GM13976 (cell line): ENCODE measurements at regions not wholly inside any gene's neighbourhood (a gene's known extent, or its start where the extent isn't known, plus 50 kb on each side); places are given as distances from the start of the nearest gene placed in this dataset.
"Not testable (repeated sequence)": the region's sequence is repeated elsewhere in the genome, so short reads cannot be mapped to it uniquely, and the experiment has no call there.

ENCODE experiments used
- DNase-seq: peaks from one replicate; pipeline ENCODE4 v3.0.0; 2012; ENCODE audit warnings: low spot score
- in situ Hi-C: fragments of 300-500 bp; cut with MboI; formaldehyde crosslinking; loops from one replicate; pipeline ENCODE4 v1.12.0; 2022; ENCODE audit warnings: low sequenced_read_pairs, mixed read lengths, inconsistent platforms; ENCODE audit not compliant: unreplicated experiment
- TF ChIP-seq, protein P1 (sequence below): IDR thresholded peaks from 2 replicates; pipeline ENCODE4 v1.5.1; 2012; ENCODE audit warnings: borderline replicate concordance, mild to moderate bottlenecking; ENCODE audit not compliant: insufficient read depth; ENCODE audit errors: extremely low read depth, missing control alignments, control extremely low read depth

- in situ Hi-C loops, result no loop called here
- TF ChIP-seq, protein P1, sequence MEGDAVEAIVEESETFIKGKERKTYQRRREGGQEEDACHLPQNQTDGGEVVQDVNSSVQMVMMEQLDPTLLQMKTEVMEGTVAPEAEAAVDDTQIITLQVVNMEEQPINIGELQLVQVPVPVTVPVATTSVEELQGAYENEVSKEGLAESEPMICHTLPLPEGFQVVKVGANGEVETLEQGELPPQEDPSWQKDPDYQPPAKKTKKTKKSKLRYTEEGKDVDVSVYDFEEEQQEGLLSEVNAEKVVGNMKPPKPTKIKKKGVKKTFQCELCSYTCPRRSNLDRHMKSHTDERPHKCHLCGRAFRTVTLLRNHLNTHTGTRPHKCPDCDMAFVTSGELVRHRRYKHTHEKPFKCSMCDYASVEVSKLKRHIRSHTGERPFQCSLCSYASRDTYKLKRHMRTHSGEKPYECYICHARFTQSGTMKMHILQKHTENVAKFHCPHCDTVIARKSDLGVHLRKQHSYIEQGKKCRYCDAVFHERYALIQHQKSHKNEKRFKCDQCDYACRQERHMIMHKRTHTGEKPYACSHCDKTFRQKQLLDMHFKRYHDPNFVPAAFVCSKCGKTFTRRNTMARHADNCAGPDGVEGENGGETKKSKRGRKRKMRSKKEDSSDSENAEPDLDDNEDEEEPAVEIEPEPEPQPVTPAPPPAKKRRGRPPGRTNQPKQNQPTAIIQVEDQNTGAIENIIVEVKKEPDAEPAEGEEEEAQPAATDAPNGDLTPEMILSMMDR, result no peak
- DNase-seq, result no peak
Measured at GRCh38 chr17:71503710-71504465, 616.9 kb upstream of the SOX9 start.

- in situ Hi-C loops, result no loop called here
- DNase-seq, result no peak
- TF ChIP-seq, protein P1, result no peak
Measured at GRCh38 chr17:71505200-71505599, 615.6 kb upstream of the SOX9 start.

DNA sequence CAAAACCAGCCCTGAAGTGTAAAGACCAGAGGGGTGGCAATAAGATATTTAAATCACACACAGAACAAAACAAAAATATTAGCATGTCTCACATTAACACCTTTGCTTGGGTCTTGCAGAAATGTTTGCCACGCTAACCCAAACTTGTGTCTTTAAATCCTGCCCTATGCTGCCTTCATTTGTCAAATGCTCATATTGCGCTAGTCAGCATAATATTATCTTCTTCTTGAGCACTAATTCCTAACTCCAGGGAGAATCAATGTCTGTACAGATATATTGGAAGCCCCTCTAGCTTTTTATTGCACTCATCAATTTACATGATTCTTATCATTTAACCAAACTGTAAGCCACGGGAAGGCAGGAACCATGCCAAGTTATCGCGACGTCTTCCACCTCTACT, 614.8 kb upstream of the SOX9 start:
- in situ Hi-C loops, result no loop called here
- DNase-seq, result no peak
- TF ChIP-seq, protein P1, result no peak

GRCh38 chr17:71511266-71511995, 609.4 kb upstream of the SOX9 start:
- in situ Hi-C loops, result no loop called here
- no peak for DNase-seq
- TF ChIP-seq, protein P1, result no peak

- DNase-seq, in situ Hi-C loops: not testable (repeated sequence)
Measured at GRCh38 chr17:71513725-71514124, 607.1 kb upstream of the SOX9 start.

DNA sequence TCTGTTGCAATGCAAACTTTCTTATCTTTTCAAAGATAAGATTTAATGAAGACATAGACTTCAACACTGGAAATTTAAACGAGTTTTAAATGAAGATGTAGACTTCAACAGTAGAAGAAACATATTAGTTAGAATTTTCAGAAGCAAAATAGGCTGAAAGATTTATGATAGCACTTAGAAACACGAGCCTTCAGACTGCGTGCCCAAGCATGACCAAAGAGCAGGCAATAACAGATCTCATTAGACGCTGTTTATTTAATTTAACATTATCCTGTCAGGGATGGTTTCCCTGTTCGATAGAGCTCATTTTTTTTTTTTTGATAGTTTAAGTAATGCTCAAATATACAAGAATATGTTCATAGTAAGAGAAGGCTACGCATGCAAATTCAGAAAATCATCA, 604.7 kb upstream of the SOX9 start:
- DNase-seq, result no peak
- in situ Hi-C loops, result no loop called here
- TF ChIP-seq, protein P1, result no peak

GRCh38 chr17:71519285-71519684, 601.5 kb upstream of the SOX9 start:
- TF ChIP-seq, protein P1, result no peak
- in situ Hi-C loops, result no loop called here
- DNase-seq, result no peak
